BJ (cell line): ENCODE measurements at regions not wholly inside any gene's neighbourhood (a gene's known extent, or its start where the extent isn't known, plus 50 kb on each side); places are given as distances from the start of the nearest gene placed in this dataset.

Source experiments
- CTCF ChIA-PET: fragments of 350-600 bp; formaldehyde crosslinking; extraction: SDS; loops from one replicate; lab custom pipeline; 2021; ENCODE audit warnings: antibody characterized with exemption, inconsistent platforms; lab: Yijun Ruan, JAX
- POLR2A ChIA-PET: fragments of 300-600 bp; sonication (Branson Sonifier 250); formaldehyde crosslinking; extraction: SDS; loops from one replicate; lab custom pipeline; 2021; ENCODE audit warnings: antibody characterized with exemption; lab: Charles Lee
- DNase-seq: peaks from one replicate; pipeline ENCODE4 v3.0.0-alpha.2; 2011; ENCODE audit warnings: low read depth
- H3K27me3 ChIP-seq: 2 replicates; pipeline ENCODE4 v1.6.0; 2011; ENCODE audit warnings: low read length; ENCODE audit not compliant: control insufficient read depth, insufficient read depth
- H3K36me3 ChIP-seq: 2 replicates; pipeline ENCODE4 v1.5.1; 2011; ENCODE audit warnings: low read length; ENCODE audit not compliant: control insufficient read depth, insufficient read depth
- H3K4me3 ChIP-seq: 2 replicates; pipeline ENCODE4 v1.5.1; 2011; ENCODE audit warnings: low read depth, mild to moderate bottlenecking, control low read depth, low read length
- TF ChIP-seq, protein P1 (sequence below): IDR thresholded peaks from 2 replicates; pipeline ENCODE4 v1.5.1; 2011; ENCODE audit warnings: low read depth, mild to moderate bottlenecking, control low read depth, inconsistent platforms, low read length, moderate library complexity; ENCODE audit not compliant: insufficient read depth

DNA sequence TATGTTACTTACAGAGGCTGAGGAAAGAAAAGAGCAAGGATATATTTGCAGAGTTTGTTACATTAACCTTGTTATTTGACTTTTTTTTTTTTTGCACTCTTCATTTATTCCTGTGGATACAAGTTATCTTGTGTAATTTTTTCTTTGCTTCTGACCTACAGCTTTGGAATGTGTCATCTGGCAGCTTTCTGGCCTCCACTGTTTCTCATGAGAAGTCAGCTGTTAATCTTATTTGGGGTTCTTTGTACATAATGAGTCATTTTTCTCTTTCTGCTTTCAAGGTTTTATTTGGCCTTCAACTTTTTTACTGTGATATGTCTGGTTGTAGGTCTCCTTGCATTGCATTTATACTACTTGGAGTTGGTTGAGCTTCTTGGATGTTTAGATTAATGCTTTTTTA is 333.4 kb downstream of the SMOC2 start:
- ChIA-PET POLR2A (no interaction called here), CTCF (no interaction called here)
- no peaks in the 10 kb centered on the region for H3K27me3 ChIP-seq
- TF ChIP-seq, protein P1, sequence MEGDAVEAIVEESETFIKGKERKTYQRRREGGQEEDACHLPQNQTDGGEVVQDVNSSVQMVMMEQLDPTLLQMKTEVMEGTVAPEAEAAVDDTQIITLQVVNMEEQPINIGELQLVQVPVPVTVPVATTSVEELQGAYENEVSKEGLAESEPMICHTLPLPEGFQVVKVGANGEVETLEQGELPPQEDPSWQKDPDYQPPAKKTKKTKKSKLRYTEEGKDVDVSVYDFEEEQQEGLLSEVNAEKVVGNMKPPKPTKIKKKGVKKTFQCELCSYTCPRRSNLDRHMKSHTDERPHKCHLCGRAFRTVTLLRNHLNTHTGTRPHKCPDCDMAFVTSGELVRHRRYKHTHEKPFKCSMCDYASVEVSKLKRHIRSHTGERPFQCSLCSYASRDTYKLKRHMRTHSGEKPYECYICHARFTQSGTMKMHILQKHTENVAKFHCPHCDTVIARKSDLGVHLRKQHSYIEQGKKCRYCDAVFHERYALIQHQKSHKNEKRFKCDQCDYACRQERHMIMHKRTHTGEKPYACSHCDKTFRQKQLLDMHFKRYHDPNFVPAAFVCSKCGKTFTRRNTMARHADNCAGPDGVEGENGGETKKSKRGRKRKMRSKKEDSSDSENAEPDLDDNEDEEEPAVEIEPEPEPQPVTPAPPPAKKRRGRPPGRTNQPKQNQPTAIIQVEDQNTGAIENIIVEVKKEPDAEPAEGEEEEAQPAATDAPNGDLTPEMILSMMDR: no peak
- H3K4me3 ChIP-seq: no peak overlapping the region
- no peak for DNase-seq
- no peaks in the 10 kb centered on the region for H3K36me3 ChIP-seq

DNA sequence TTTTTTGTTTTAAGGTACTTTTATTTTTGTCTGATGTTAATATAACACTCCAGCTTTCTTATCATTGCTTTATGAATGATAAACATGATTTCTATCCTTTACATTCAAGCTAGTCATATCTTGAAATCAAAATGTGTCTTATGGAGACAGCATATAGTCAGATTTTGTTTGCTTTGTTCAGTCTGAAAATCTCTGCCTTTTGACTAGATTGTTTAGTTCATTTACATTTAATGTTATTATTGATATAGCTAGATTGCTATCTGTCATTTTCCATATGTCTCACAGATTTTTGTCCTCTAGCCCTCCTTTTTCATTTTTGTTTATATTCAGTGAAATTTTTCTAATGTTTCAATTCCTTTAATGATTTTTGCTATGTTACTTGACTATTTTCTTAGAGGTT is 332.8 kb downstream of the SMOC2 start:
- no peak for DNase-seq
- ChIA-PET CTCF (no interaction called here), POLR2A (no interaction called here)
- Histone ChIP-seq H3K4me3 (no peak overlapping the region), H3K27me3 (no peaks in the 10 kb centered on the region), H3K36me3 (no peaks in the 10 kb centered on the region)
- TF ChIP-seq, protein P1: no peak

DNA sequence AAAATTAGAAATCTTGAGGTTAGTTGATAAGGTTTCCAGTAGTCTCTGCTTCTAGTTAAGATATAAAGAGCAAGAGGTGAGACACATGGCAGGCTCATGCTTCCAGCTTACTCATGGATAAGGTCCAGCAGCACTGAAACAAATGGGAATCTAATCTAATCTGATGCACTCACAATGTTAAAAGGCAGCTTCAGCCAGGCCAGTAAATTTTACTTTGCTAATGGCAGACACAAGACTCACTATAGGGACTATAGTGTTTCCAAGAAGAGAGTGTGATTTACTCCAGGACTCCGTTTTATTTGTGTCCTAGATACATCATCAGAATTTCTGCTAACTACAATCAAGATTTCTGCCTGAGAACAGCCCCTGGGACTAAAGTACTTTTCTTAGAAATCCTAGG is 324.8 kb downstream of the SMOC2 start:
- ChIA-PET CTCF (interaction anchor here (0.8 kb wide), 1 partner anchor 1567 kb away, joined by 3 read pairs; no protein-coding TSS in a partner anchor), POLR2A (no interaction called here)
- TF ChIP-seq, protein P1: no peak
- H3K4me3 ChIP-seq: no peak overlapping the region
- H3K27me3 ChIP-seq: no peaks in the 10 kb centered on the region
- no peak for DNase-seq
- no peaks in the 10 kb centered on the region for H3K36me3 ChIP-seq

DNA sequence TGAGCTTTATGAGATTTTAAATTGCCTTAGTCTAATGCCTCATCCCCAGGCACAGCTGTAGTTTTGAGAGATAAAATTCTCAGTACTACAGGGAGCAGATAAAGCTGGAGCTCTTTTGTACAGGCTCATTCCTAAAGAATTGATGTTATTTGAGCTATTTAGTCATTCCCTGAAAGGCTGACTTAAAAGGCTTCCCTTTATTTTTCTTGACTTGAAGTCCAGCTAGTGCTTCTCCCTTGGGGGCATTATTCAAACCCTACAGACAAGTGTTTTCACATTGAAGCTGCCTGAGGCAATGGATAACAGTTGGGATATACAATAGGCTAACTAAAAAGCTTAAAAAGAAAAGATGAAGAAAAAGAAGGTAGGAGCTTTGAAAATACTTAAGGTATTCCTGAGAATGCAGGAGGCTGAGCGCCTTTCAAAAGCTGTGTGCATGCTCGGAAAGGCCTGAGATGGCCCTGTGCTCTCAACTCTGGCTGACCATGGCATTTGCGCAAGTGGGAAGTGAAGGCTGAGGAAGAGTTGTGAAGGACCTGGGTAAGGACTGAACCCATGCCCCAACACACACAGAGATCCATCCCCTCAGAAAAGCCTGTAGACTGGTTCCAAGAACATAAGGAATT is 315.1 kb downstream of the SMOC2 start:
- ChIA-PET CTCF (no interaction called here), POLR2A (no interaction called here)
- no peaks in the 10 kb centered on the region for H3K27me3 ChIP-seq
- no peaks in the 10 kb centered on the region for H3K36me3 ChIP-seq
- H3K4me3 ChIP-seq: no peak overlapping the region
- TF ChIP-seq, protein P1: no peak
- no peak for DNase-seq

DNA sequence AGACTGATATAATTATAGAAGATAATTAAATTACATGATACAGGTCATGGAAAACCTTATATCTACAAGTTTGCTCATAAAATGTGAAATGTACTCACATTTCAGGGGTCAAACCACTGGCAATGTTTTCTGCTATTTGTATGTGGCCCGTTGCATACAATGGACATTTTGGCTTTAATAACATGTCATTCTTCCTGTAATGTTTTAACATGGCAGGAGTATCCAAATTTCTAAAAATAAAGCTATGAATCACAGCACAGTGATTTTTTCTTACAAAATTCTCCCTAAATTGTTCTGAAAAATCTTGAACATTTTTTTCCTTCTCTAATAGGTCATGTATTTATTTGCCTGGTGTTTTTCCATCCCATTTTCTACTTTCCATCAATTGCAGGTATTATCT is 305.7 kb downstream of the SMOC2 start:
- DNase-seq: no peak
- Histone ChIP-seq H3K4me3 (no peak overlapping the region), H3K36me3 (no peaks in the 10 kb centered on the region), H3K27me3 (no peaks in the 10 kb centered on the region)
- POLR2A ChIA-PET: no interaction called here
- TF ChIP-seq, protein P1: no peak
- CTCF ChIA-PET: no interaction called here
